ENCODE measurements at regions not wholly inside any gene's neighbourhood (a gene's known extent, or its start where the extent isn't known, plus 50 kb on each side); places are given as distances from the start of the nearest gene placed in this dataset.
"Not testable (repeated sequence)": the region's sequence is repeated elsewhere in the genome, so short reads cannot be mapped to it uniquely, and the experiment has no call there.

DNA sequence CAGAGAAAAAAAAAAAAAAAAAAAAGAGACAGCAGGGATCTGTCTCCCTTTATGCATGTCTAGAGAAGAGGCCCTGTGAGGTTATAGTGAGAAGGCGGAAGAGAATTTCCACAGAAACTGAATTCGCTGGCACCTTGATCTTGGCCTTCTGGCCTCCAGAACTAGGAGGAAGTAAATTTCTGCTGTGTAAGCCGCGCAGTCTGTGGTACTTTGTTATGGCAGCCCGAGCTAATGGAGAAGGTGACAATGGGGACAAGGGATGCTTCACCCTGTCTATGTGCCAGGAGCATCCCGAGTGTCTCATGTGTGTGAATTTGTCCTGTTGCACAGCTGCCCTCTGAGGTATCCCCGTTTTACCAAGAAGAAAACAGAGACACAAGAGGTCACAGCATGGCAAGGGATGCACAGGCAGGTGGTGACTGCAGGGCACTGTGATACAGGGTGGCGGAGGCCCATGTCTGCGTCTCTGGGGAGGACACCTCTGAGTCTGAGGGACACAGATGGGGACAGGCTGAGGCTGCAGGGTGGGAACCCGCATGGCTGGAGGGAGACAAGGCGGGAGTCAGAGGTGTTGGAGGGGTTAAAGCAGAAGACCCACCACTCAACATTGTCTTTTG lies 100.3 kb downstream of the CRLF3 start:
- TF ChIP-seq, protein P1, sequence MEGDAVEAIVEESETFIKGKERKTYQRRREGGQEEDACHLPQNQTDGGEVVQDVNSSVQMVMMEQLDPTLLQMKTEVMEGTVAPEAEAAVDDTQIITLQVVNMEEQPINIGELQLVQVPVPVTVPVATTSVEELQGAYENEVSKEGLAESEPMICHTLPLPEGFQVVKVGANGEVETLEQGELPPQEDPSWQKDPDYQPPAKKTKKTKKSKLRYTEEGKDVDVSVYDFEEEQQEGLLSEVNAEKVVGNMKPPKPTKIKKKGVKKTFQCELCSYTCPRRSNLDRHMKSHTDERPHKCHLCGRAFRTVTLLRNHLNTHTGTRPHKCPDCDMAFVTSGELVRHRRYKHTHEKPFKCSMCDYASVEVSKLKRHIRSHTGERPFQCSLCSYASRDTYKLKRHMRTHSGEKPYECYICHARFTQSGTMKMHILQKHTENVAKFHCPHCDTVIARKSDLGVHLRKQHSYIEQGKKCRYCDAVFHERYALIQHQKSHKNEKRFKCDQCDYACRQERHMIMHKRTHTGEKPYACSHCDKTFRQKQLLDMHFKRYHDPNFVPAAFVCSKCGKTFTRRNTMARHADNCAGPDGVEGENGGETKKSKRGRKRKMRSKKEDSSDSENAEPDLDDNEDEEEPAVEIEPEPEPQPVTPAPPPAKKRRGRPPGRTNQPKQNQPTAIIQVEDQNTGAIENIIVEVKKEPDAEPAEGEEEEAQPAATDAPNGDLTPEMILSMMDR (conservative IDR thresholded peaks at IDR 0.05; ENCODE audit: low read length): not testable (repeated sequence)
- TF ChIP-seq EZH2phosphoT487 (IDR thresholded peaks at IDR 0.05; ENCODE audit: borderline replicate concordance, low read depth, low read length): not testable (repeated sequence)
